ENCODE measurements at regions not wholly inside any gene's neighbourhood (a gene's known extent, or its start where the extent isn't known, plus 50 kb on each side); places are given as distances from the start of the nearest gene placed in this dataset.

- 0 out of 2 replicates have a peak, but pooled peaks cover 9% of the 10 kb centered on the region for H3K36me3 Mint-ChIP-seq
- no peak for ATAC-seq
- ChIA-PET CTCF (no interaction called here), POLR2A (no interaction called here)
- H3K27ac Mint-ChIP-seq: no peak overlapping the region
- H3K27me3 Mint-ChIP-seq (ENCODE audit: low read depth): no peaks in the 10 kb centered on the region
- DNase-seq (ENCODE audit: low spot score): no peak
- peaks cover 6% of the 10 kb centered on the region for H3K4me1 Mint-ChIP-seq
- TF ChIP-seq CTCF (IDR thresholded peaks at IDR 0.05) (no peak), MAX (CRISPR knock-in tag; IDR thresholded peaks at IDR 0.05) (no peak), E2F5 (CRISPR knock-in tag; IDR thresholded peaks at IDR 0.05) (no peak), MLX (CRISPR knock-in tag; IDR thresholded peaks at IDR 0.05) (no peak)
- H3K9me3 Mint-ChIP-seq: peaks cover 25% of the 10 kb centered on the region
- no peak overlapping the region for H3K4me3 Mint-ChIP-seq
Measured at GRCh38 chr1:164191191-164191590, 367.8 kb upstream of the PBX1 start.

GRCh38 chr1:164210211-164210739 lies 348.7 kb upstream of the PBX1 start:
- CTCF ChIA-PET: no interaction called here
- H3K9me3 Mint-ChIP-seq: peaks cover 7% of the 10 kb centered on the region
- no peaks in the 10 kb centered on the region for H3K27me3 Mint-ChIP-seq (ENCODE audit: low read depth)

More at GRCh38 chr1:164210211-164210739, 348.7 kb upstream of the PBX1 start:
- no peak overlapping the region for H3K4me3 Mint-ChIP-seq
- POLR2A ChIA-PET: no interaction called here
- H3K27ac Mint-ChIP-seq: no peak overlapping the region
- ATAC-seq (no peak), DNase-seq (ENCODE audit: low spot score) (no peak)
- TF ChIP-seq NFATC4 (CRISPR knock-in tag; IDR thresholded peaks at IDR 0.05) (no peak), TCF7 (CRISPR knock-in tag; IDR thresholded peaks at IDR 0.05; ENCODE audit: low read depth) (no peak), MAX (CRISPR knock-in tag; IDR thresholded peaks at IDR 0.05) (no peak), MLX (CRISPR knock-in tag; IDR thresholded peaks at IDR 0.05) (no peak), ATF1 (CRISPR knock-in tag; IDR thresholded peaks at IDR 0.05) (no peak), RELA (CRISPR knock-in tag; IDR thresholded peaks at IDR 0.05; ENCODE audit: borderline replicate concordance) (no peak), ZMAT4 (CRISPR knock-in tag; IDR thresholded peaks at IDR 0.05) (no peak), ATF2 (CRISPR knock-in tag; IDR thresholded peaks at IDR 0.05; ENCODE audit: borderline replicate concordance, low read depth) (no peak), PRRX2 (CRISPR knock-in tag; IDR thresholded peaks at IDR 0.05) (no peak), ZNF532 (CRISPR knock-in tag; IDR thresholded peaks at IDR 0.05; ENCODE audit: borderline replicate concordance) (no peak), ARID4B (CRISPR knock-in tag; IDR thresholded peaks at IDR 0.05; ENCODE audit: borderline replicate concordance) (no peak), CBFB (CRISPR knock-in tag; IDR thresholded peaks at IDR 0.05; ENCODE audit: low read depth) (no peak), ELF4 (CRISPR knock-in tag; IDR thresholded peaks at IDR 0.05; ENCODE audit: low read depth) (no peak), USF2 (CRISPR knock-in tag; IDR thresholded peaks at IDR 0.05) (no peak)
- peaks cover 6% of the 10 kb centered on the region for H3K36me3 Mint-ChIP-seq
- no peaks in the 10 kb centered on the region for H3K4me1 Mint-ChIP-seq

All from WTC11 (cell line).